Activated CD8-positive, alpha-beta T cell treated with anti-CD3 and anti-CD28 coated beads for 36 hours (primary cell): ENCODE measurements at regions not wholly inside any gene's neighbourhood (a gene's known extent, or its start where the extent isn't known, plus 50 kb on each side); places are given as distances from the start of the nearest gene placed in this dataset.

Source experiments
- ATAC-seq: fragments of 200-7000 bp; cut with Tn5 transposase; one replicate; pipeline ENCODE4 v1.10.0; 2021; ENCODE audit warnings: mild to moderate bottlenecking, moderate library complexity
- CTCF ChIA-PET: fragments of 350-600 bp; sonication (Branson Sonifier 250); formaldehyde crosslinking; loops from one replicate; lab custom pipeline; 2021; ENCODE audit warnings: antibody characterized with exemption; lab: Charles Lee
- POLR2A ChIA-PET: fragments of 350-600 bp; sonication (Branson Sonifier 250); formaldehyde crosslinking; loops from one replicate; lab custom pipeline; 2021; ENCODE audit warnings: antibody characterized with exemption; lab: Charles Lee
- DNase-seq: peaks from one replicate; pipeline ENCODE4 v3.0.0-alpha.2; 2020
- H3K27ac Mint-ChIP-seq: one replicate; pipeline ENCODE4 v1.8.0; 2021; ENCODE audit warnings: mild to moderate bottlenecking, mixed read lengths
- H3K27me3 Mint-ChIP-seq: one replicate; pipeline ENCODE4 v1.8.0; 2021; ENCODE audit warnings: mixed read lengths
- H3K36me3 Mint-ChIP-seq: one replicate; pipeline ENCODE4 v1.8.0; 2021; ENCODE audit warnings: low read depth, mixed read lengths
- H3K4me1 Mint-ChIP-seq: one replicate; pipeline ENCODE4 v1.8.0; 2021; ENCODE audit warnings: low read depth, mixed read lengths
- H3K4me3 Mint-ChIP-seq: one replicate; pipeline ENCODE4 v1.8.0; 2021; ENCODE audit warnings: mild to moderate bottlenecking, moderate library complexity, mixed read lengths
- H3K9me3 Mint-ChIP-seq: one replicate; pipeline ENCODE4 v1.8.0; 2021; ENCODE audit warnings: mixed read lengths
- intact Hi-C: fragments of 100-400 bp; cut with micrococcal nuclease; formaldehyde crosslinking; loops from one replicate; pipeline ENCODE4 v1.10.0; 2022
- TF ChIP-seq, protein P1 (sequence below): fragments of 200-600 bp; IDR thresholded peaks from one replicate; pipeline ENCODE4 v1.8.0; 2022; ENCODE audit warnings: antibody characterized with exemption, mild to moderate bottlenecking

DNA sequence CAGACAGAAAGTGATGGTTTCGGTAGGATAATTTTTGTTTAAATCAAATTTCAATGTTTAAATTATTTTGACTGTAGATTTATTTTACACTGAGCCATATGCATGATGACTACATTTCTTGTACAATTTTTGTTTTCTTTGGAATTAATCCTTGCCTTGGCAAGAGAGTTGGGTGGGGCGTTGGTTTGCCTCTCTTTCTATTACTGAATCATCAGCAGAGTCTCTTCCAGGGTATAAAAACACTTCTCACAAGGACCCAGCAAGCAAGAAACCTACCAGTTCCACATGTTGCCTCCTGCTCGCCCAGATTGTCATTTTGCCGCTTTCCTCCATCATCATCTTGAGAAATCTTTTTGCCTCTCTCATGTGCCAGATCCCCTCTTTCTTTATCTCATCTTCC is 455.0 kb upstream of the DMAC1 start:
- intact Hi-C loops: no loop called here
- Mint-ChIP-seq H3K4me1 (no peaks in the 10 kb centered on the region), H3K27ac (no peak overlapping the region), H3K36me3 (no peaks in the 10 kb centered on the region), H3K9me3 (no peaks in the 10 kb centered on the region), H3K4me3 (no peak overlapping the region), H3K27me3 (no peaks in the 10 kb centered on the region)
- ATAC-seq (no peak), DNase-seq (no peak)
- TF ChIP-seq, protein P1, sequence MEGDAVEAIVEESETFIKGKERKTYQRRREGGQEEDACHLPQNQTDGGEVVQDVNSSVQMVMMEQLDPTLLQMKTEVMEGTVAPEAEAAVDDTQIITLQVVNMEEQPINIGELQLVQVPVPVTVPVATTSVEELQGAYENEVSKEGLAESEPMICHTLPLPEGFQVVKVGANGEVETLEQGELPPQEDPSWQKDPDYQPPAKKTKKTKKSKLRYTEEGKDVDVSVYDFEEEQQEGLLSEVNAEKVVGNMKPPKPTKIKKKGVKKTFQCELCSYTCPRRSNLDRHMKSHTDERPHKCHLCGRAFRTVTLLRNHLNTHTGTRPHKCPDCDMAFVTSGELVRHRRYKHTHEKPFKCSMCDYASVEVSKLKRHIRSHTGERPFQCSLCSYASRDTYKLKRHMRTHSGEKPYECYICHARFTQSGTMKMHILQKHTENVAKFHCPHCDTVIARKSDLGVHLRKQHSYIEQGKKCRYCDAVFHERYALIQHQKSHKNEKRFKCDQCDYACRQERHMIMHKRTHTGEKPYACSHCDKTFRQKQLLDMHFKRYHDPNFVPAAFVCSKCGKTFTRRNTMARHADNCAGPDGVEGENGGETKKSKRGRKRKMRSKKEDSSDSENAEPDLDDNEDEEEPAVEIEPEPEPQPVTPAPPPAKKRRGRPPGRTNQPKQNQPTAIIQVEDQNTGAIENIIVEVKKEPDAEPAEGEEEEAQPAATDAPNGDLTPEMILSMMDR: no peak
- ChIA-PET CTCF (no interaction called here), POLR2A (no interaction called here)

DNA sequence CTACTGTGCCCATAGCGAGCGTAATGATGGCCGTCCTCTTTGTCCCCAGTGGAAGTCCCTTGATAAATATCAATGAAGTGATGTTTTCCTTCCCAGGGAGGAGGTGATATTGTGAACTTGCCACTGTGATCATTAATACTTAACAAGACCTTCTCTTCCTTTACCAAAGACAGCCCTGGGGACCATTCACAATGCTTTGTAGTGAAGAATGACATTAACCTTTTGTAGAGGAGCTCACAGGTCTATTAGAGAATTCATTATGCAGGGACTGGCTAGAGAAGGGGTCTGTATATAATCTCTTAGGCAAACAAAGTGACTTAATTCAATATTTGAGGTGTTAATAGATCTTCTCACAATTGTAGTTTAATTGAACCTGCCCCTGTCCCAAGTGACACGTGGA is 452.9 kb upstream of the DMAC1 start:
- no peak for ATAC-seq
- intact Hi-C loops: no loop called here
- Mint-ChIP-seq H3K4me3 (no peak overlapping the region), H3K27ac (no peak overlapping the region), H3K27me3 (no peaks in the 10 kb centered on the region), H3K4me1 (no peaks in the 10 kb centered on the region), H3K9me3 (no peaks in the 10 kb centered on the region), H3K36me3 (no peaks in the 10 kb centered on the region)
- TF ChIP-seq, protein P1: no peak
- DNase-seq: no peak
- POLR2A ChIA-PET: no interaction called here
- CTCF ChIA-PET: no interaction called here

DNA sequence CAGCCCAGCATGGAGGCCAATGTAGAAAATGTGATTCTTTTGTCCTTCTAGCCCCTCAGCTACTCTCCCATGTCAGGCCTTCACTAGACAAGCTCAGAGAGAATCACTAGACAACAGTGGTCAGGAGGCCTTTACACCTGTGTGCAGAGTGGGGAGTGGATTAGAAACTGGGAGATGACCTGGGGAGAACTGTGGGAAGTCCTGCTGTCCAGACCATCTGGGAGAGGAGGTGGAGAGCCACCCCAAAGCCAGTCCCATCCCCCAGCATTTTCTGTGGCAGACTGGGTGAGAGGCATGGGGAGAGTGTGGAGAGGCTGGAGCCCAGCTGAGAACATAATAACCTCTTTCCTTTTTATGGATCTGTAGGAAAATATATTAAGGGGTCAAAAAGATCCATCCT is 452.0 kb upstream of the DMAC1 start:
- Mint-ChIP-seq H3K27ac (no peak overlapping the region), H3K4me3 (no peak overlapping the region), H3K27me3 (no peaks in the 10 kb centered on the region), H3K36me3 (no peaks in the 10 kb centered on the region), H3K4me1 (no peaks in the 10 kb centered on the region), H3K9me3 (no peaks in the 10 kb centered on the region)
- no peak for DNase-seq
- TF ChIP-seq, protein P1: no peak
- ChIA-PET CTCF (no interaction called here), POLR2A (no interaction called here)
- no peak for ATAC-seq
- intact Hi-C loops: no loop called here

DNA sequence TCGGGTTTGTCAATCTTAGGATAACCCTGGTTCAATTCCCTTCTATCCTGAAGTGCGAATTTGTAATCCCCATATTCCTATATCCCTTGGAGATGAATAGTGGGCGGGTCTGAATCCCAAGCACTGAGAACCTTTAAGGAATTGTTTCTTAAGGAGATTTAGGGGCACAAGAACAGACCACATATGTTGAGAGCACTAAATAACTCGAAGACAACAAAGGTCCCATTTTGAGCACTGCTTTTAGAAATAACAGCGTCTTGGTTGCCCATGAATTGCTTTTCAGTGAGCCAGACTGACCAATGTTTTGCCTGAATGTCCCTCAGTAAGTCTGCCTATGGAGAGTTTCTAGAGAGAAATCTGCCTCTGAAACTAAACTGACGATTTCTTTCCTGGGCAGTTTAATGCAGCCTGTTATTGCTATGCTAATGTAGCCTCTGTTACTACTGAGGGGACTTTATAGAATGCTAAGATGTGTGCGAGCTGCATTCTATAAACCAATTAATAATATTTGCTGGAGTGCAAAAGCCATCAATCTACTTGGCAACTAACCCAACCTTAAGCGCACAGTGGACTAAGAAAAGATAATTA is 445.0 kb upstream of the DMAC1 start:
- TF ChIP-seq, protein P1: no peak
- Mint-ChIP-seq H3K27me3 (no peaks in the 10 kb centered on the region), H3K36me3 (no peaks in the 10 kb centered on the region), H3K27ac (no peak overlapping the region), H3K4me3 (no peak overlapping the region), H3K9me3 (no peaks in the 10 kb centered on the region), H3K4me1 (no peaks in the 10 kb centered on the region)
- ATAC-seq: no peak
- POLR2A ChIA-PET: no interaction called here
- intact Hi-C loops: no loop called here
- CTCF ChIA-PET: no interaction called here
- DNase-seq: no peak

DNA sequence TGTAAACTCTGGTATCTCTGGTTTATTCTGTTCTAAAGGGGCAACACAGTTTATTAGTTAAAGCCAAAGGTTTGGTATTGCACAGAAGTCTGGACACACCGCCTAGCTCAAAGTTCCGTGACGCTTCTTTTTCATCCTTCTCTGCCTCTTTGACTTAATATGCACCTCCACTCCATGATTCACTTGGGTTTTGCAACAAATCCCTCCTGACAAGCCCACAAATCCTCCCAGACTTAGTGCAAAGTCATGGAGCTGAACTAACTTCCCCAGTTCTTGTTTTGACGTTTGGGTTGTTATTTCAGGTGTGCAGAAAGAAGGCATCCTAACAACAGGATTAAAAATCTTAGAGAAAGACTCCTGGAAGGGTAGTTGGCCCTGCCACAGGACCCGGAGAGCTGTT is 441.6 kb upstream of the DMAC1 start:
- ChIA-PET POLR2A (no interaction called here), CTCF (interaction anchor here (0.8 kb wide), 2 partner anchors 12 to 15 kb away, joined by 3 read pairs; no protein-coding TSS in a partner anchor)
- DNase-seq (no peak), ATAC-seq (no peak)
- H3K27ac Mint-ChIP-seq: no peak overlapping the region
- H3K27me3 Mint-ChIP-seq: no peaks in the 10 kb centered on the region
- TF ChIP-seq, protein P1: no peak
- H3K4me1 Mint-ChIP-seq: no peaks in the 10 kb centered on the region
- no peak overlapping the region for H3K4me3 Mint-ChIP-seq
- intact Hi-C loops: no loop called here
- H3K36me3 Mint-ChIP-seq: no peaks in the 10 kb centered on the region
- no peaks in the 10 kb centered on the region for H3K9me3 Mint-ChIP-seq
